ENCODE measurements at regions not wholly inside any gene's neighbourhood (a gene's known extent, or its start where the extent isn't known, plus 50 kb on each side); places are given as distances from the start of the nearest gene placed in this dataset.

- TF ChIP-seq CTCF (IDR thresholded peaks at IDR 0.05) = no peak
- no peak overlapping the region for H3K27ac ChIP-seq
- intact Hi-C loops (cut with DNase I) = no loop called here
Observed at GRCh38 chr11:44445500-44446365, 119.7 kb upstream of the CD82 start.

GRCh38 chr11:44446366-44446762, 119.1 kb upstream of the CD82 start:
- Histone ChIP-seq H3K9me3 (no peaks in the 10 kb centered on the region), H3K27me3 (no peaks in the 10 kb centered on the region), H3K4me3 (no peak overlapping the region), H3K36me3 (no peaks in the 10 kb centered on the region), H3K27ac (no peak overlapping the region), H3K4me1 (no peaks in the 10 kb centered on the region)
- TF ChIP-seq CTCF (IDR thresholded peaks at IDR 0.05) = no peak
- intact Hi-C loops (cut with DNase I) = no loop called here
- DNase-seq (ENCODE audit: low spot score in 2 of 2) = no peak

More at GRCh38 chr11:44445500-44446365, 119.7 kb upstream of the CD82 start:
- DNase-seq (ENCODE audit: low spot score in 2 of 2) = no peak
- Histone ChIP-seq H3K27me3 (no peaks in the 10 kb centered on the region), H3K36me3 (no peaks in the 10 kb centered on the region), H3K4me3 (no peak overlapping the region), H3K9me3 (no peaks in the 10 kb centered on the region), H3K4me1 (no peaks in the 10 kb centered on the region)

- no peak for DNase-seq (ENCODE audit: low spot score in 2 of 2)
- intact Hi-C loops (cut with DNase I) = no loop called here
- no peaks in the 10 kb centered on the region for H3K27me3 ChIP-seq
- no peaks in the 10 kb centered on the region for H3K36me3 ChIP-seq
- no peak overlapping the region for H3K27ac ChIP-seq
- no peak overlapping the region for H3K4me3 ChIP-seq
- no peaks in the 10 kb centered on the region for H3K4me1 ChIP-seq
- H3K9me3 ChIP-seq = no peaks in the 10 kb centered on the region
- no peak for TF ChIP-seq CTCF (IDR thresholded peaks at IDR 0.05)
Observed at GRCh38 chr11:44446996-44447771, 118.3 kb upstream of the CD82 start.

- Histone ChIP-seq H3K9me3 (no peaks in the 10 kb centered on the region), H3K27ac (no peak overlapping the region), H3K4me1 (no peaks in the 10 kb centered on the region), H3K27me3 (no peaks in the 10 kb centered on the region), H3K36me3 (no peaks in the 10 kb centered on the region), H3K4me3 (no peak overlapping the region)
- DNase-seq (ENCODE audit: low spot score in 2 of 2) = no peak
- no peak for TF ChIP-seq CTCF (IDR thresholded peaks at IDR 0.05)
- intact Hi-C loops (cut with DNase I) = no loop called here
Observed at GRCh38 chr11:44450295-44450932, 115.0 kb upstream of the CD82 start.

- Histone ChIP-seq H3K27ac (no peak overlapping the region), H3K36me3 (no peaks in the 10 kb centered on the region), H3K4me3 (no peak overlapping the region), H3K9me3 (no peaks in the 10 kb centered on the region), H3K4me1 (no peaks in the 10 kb centered on the region), H3K27me3 (no peaks in the 10 kb centered on the region)
- no peak for TF ChIP-seq CTCF (IDR thresholded peaks at IDR 0.05)
- intact Hi-C loops (cut with DNase I) = no loop called here
- no peak for DNase-seq (ENCODE audit: low spot score in 2 of 2)
Observed at GRCh38 chr11:44451706-44452105, 113.8 kb upstream of the CD82 start.

Data from ascending aorta (tissue), 2 donors.